Tibial nerve (tissue), 4 donors: ENCODE measurements at regions not wholly inside any gene's neighbourhood (a gene's known extent, or its start where the extent isn't known, plus 50 kb on each side); places are given as distances from the start of the nearest gene placed in this dataset.
"Not testable (repeated sequence)": the region's sequence is repeated elsewhere in the genome, so short reads cannot be mapped to it uniquely, and the experiment has no call there.

ENCODE experiments used
- DNase-seq, 2 donors: peaks; one replicate each; pipeline ENCODE4 v3.0.0-alpha.2; 2019; ENCODE audit warnings: low spot score in 2 of 2
- H3K27ac ChIP-seq, 4 donors: fragments of 200-600 bp; sonication (generic) in 3 of 4; one replicate each; pipeline ENCODE4 v1.5.1; 2017 to 2019; ENCODE audit warnings: mild to moderate bottlenecking in 1 of 4
- H3K27me3 ChIP-seq, 2 donors: fragments of 200-600 bp; sonication (generic) in 1 of 2; one replicate each; pipeline versions ENCODE4 v1.5.1 to v1.6.0; 2017 to 2019
- H3K36me3 ChIP-seq, 3 donors: fragments of 200-600 bp; sonication (generic); one replicate each; pipeline ENCODE4 v1.5.1; 2018 to 2019
- H3K4me1 ChIP-seq, 4 donors: fragments of 200-600 bp; sonication (generic) in 3 of 4; one replicate each; pipeline ENCODE4 v1.5.1; 2017 to 2019
- H3K4me3 ChIP-seq, 4 donors: fragments of 200-600 bp; sonication (generic) in 3 of 4; one replicate each; pipeline ENCODE4 v1.5.1; 2017 to 2019; ENCODE audit warnings: mild to moderate bottlenecking in 1 of 4, moderate library complexity in 1 of 4
- H3K9me3 ChIP-seq, 4 donors: fragments of 200-600 bp; sonication (generic) in 3 of 4; one replicate each; pipeline ENCODE4 v1.5.1; 2017 to 2019
- CTCF ChIP-seq, 5 experiments: fragments of 200-600 bp in 3 of 5; fragments of 450-650 bp in 2 of 5; sonication (generic) in 3 of 5; IDR thresholded peaks; one replicate each; pipeline ENCODE4 v1.5.1; 2016 to 2019; ENCODE audit warnings: antibody characterized with exemption in 5 of 5, mild to moderate bottlenecking in 3 of 5, moderate library complexity in 2 of 5
- EP300 ChIP-seq, 2 donors: sonication (generic); formaldehyde crosslinking; IDR thresholded peaks; one replicate each; pipeline ENCODE4 v1.6.1; 2017; ENCODE audit warnings: antibody characterized with exemption in 2 of 2, mild to moderate bottlenecking in 1 of 2
- POLR2A ChIP-seq, 2 donors: fragments of 450-650 bp; IDR thresholded peaks; one replicate each; pipeline ENCODE4 v1.6.1; 2017; ENCODE audit warnings: antibody characterized with exemption in 2 of 2, mild to moderate bottlenecking in 2 of 2, moderate library complexity in 2 of 2
- WGBS, 2 donors: methylation state at CpG; one replicate each; pipeline ENCODE4 v1.1.5; 2018; 5-methylcytosine and 5-hydroxymethylcytosine counted together

GRCh38 chr5:57976506-57976905 lies 483.4 kb downstream of the PLK2 start:
- no peak for DNase-seq
- Histone ChIP-seq H3K27me3 (no peaks in the 10 kb centered on the region), H3K36me3 (no peaks in the 10 kb centered on the region), H3K4me3 (no peak overlapping the region), H3K9me3 (peaks cover 0 to 2% (median 0%) of the 10 kb centered on the region in 4 donors), H3K27ac (no peak overlapping the region), H3K4me1 (no peaks in the 10 kb centered on the region)
- 82 to 88% methylated on average over 2 of the region's 2 CpGs for WGBS, 2 donors
- TF ChIP-seq CTCF (IDR thresholded peaks at IDR 0.05) (no peak), EP300 (IDR thresholded peaks at IDR 0.05) (no peak), POLR2A (IDR thresholded peaks at IDR 0.05) (no peak)

- not testable (repeated sequence) for H3K4me3 ChIP-seq, H3K27ac ChIP-seq, DNase-seq, H3K27me3 ChIP-seq, H3K36me3 ChIP-seq, H3K4me1 ChIP-seq
- 89 to 95% methylated on average over 7 of the region's 7 CpGs for WGBS, 2 donors
- H3K9me3 ChIP-seq = peaks cover 0 to 14% (median 0%) of the 10 kb centered on the region in 4 donors
These were observed 487.8 kb downstream of the PLK2 start for GRCh38 chr5:57972099-57972498.

- no peaks in the 10 kb centered on the region for H3K36me3 ChIP-seq
- DNase-seq = no peak
- WGBS, 2 donors = 91 to 94% methylated on average over 1 of the region's 1 CpG
- no peaks in the 10 kb centered on the region for H3K4me1 ChIP-seq
- no peaks in the 10 kb centered on the region for H3K27me3 ChIP-seq
- no peak overlapping the region for H3K27ac ChIP-seq
- H3K4me3 ChIP-seq = no peak overlapping the region
- peaks cover 0 to 21% (median 6%) of the 10 kb centered on the region in 4 donors for H3K9me3 ChIP-seq
- TF ChIP-seq EP300 (IDR thresholded peaks at IDR 0.05) = no peak
These were observed 478.0 kb upstream of the ACTBL2 start for GRCh38 chr5:57960569-57960968.

GRCh38 chr5:57956636-57957035 lies 474.0 kb upstream of the ACTBL2 start:
- Histone ChIP-seq H3K4me1 (no peaks in the 10 kb centered on the region), H3K27ac (no peak overlapping the region), H3K4me3 (no peak overlapping the region), H3K27me3 (no peaks in the 10 kb centered on the region), H3K9me3 (peaks cover 0 to 2% (median 0%) of the 10 kb centered on the region in 4 donors), H3K36me3 (no peaks in the 10 kb centered on the region)
- DNase-seq = no peak
- TF ChIP-seq POLR2A (IDR thresholded peaks at IDR 0.05) (no peak), CTCF (IDR thresholded peaks at IDR 0.05) (no peak), EP300 (IDR thresholded peaks at IDR 0.05) (no peak)
- WGBS, 2 donors = 62 to 77% methylated on average over 3 of the region's 3 CpGs

- H3K27me3 ChIP-seq = no peaks in the 10 kb centered on the region
- H3K27ac ChIP-seq = no peak overlapping the region
- no peaks in the 10 kb centered on the region for H3K36me3 ChIP-seq
- no peak for TF ChIP-seq EP300 (IDR thresholded peaks at IDR 0.05)
- no peak for TF ChIP-seq POLR2A (IDR thresholded peaks at IDR 0.05)
- TF ChIP-seq CTCF (IDR thresholded peaks at IDR 0.05) = no peak
- H3K4me1 ChIP-seq = no peaks in the 10 kb centered on the region
- H3K4me3 ChIP-seq = no peak overlapping the region
- H3K9me3 ChIP-seq = no peaks in the 10 kb centered on the region
- WGBS, 2 donors = 0 to 43% methylated on average over 1 of the region's 1 CpG
- no peak for DNase-seq
These were observed 472.9 kb upstream of the ACTBL2 start for GRCh38 chr5:57955511-57955910.

- Histone ChIP-seq H3K27me3 (no peaks in the 10 kb centered on the region), H3K9me3 (no peaks in the 10 kb centered on the region)
- no peak for DNase-seq
These were observed 471.2 kb upstream of the ACTBL2 start for GRCh38 chr5:57953792-57954191.

More at GRCh38 chr5:57953792-57954191, 471.2 kb upstream of the ACTBL2 start:
- Histone ChIP-seq H3K36me3 (no peaks in the 10 kb centered on the region), H3K4me3 (no peak overlapping the region), H3K27ac (no peak overlapping the region), H3K4me1 (no peaks in the 10 kb centered on the region)
- TF ChIP-seq EP300 (IDR thresholded peaks at IDR 0.05) (no peak), CTCF (IDR thresholded peaks at IDR 0.05) (no peak), POLR2A (IDR thresholded peaks at IDR 0.05) (no peak)
- 64 to 66% methylated on average over 2 of the region's 2 CpGs for WGBS, 2 donors
